ENCODE measurements at regions not wholly inside any gene's neighbourhood (a gene's known extent, or its start where the extent isn't known, plus 50 kb on each side); places are given as distances from the start of the nearest gene placed in this dataset.

DNA sequence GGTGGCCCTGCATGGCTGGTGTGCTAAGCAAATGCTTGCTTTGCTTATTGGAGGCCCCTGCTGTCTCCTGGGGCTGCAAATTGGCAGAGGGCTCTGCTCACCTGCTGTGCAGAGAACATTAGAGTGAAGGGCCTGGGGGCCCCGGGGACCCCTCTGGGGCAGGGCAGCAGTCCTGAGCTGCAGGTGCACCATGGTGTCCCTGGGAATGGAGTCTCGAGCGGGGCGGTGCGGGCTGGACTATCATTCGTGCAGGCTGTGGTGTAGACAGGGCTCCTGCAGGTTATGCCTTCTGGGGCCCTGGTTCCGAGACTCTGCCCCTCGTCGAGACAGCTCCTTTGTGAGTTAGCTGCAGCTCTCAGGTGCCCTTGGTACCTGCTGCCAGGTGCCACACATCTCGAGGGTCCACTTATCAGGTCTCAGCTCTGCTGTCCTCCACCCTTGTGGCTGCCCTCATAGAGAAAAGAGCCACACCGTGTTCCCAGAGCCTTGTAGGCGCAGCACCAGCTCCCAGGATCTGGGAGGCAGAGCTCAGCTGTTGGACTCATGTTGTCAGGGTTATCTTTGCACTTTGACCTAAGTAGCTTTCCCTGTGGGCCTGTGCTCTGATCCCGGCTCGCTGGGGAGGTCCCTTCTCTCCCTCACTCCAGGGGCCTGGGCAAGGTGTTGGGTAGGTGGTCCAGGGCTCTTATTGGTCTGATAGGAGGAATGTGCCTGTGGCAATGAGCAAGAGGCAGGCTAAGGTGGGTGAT, 58.0 kb upstream of the ZNF536 start:
- Histone ChIP-seq H3K27me3 (ENCODE audit: control insufficient read depth in 4 of 4, insufficient read depth in 4 of 4, low read length in 3 of 4) (no peaks in the 10 kb centered on the region), H3K4me1 (ENCODE audit: control insufficient read depth in 4 of 4, insufficient read depth in 4 of 4, low read length in 3 of 4) (no peaks in the 10 kb centered on the region), H3K9ac (ENCODE audit: low read depth in 1 of 2, low read length in 2 of 2) (no peak overlapping the region), H3K27ac (ENCODE audit: low read depth in 1 of 2, low read length in 2 of 2) (no peak overlapping the region), H3K9me3 (ENCODE audit: control insufficient read depth in 4 of 4, low read length in 3 of 4) (peaks cover 0 to 2% (median under 1%) of the 10 kb centered on the region in 4 donors), H3K36me3 (ENCODE audit: control insufficient read depth in 4 of 4, insufficient read depth in 3 of 4, low read depth in 1 of 4, low read length in 3 of 4) (no peaks in the 10 kb centered on the region), H3K4me3 (ENCODE audit: low read depth in 1 of 3, low read length in 3 of 3) (no peak overlapping the region)
- DNase-seq (ENCODE audit: low spot score), result no peak
- WGBS, result 74% methylated on average over 14 of the region's 14 CpGs
- TF ChIP-seq, protein P1, sequence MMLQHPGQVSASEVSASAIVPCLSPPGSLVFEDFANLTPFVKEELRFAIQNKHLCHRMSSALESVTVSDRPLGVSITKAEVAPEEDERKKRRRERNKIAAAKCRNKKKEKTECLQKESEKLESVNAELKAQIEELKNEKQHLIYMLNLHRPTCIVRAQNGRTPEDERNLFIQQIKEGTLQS (IDR thresholded peaks at IDR 0.05), result no peak
- TF ChIP-seq RXRA (IDR thresholded peaks at IDR 0.05) (no peak), GABPA (IDR thresholded peaks at IDR 0.05 in 1 of 2, conservative IDR thresholded peaks at IDR 0.05 in 1 of 2) (no peak), EGR1 (IDR thresholded peaks at IDR 0.05; ENCODE audit: low read depth in 2 of 2) (no peak), HNF4G (IDR thresholded peaks at IDR 0.05) (no peak), JUND (IDR thresholded peaks at IDR 0.05) (no peak), NR2F2 (IDR thresholded peaks at IDR 0.05) (no peak), FOXA1 (IDR thresholded peaks at IDR 0.05) (no peak), FOXA2 (IDR thresholded peaks at IDR 0.05) (no peak), HNF4A (conservative IDR thresholded peaks at IDR 0.05) (no peak), TAF1 (conservative IDR thresholded peaks at IDR 0.05) (no peak), YY1 (IDR thresholded peaks at IDR 0.05) (no peak), SP1 (IDR thresholded peaks at IDR 0.05) (no peak), RAD21 (IDR thresholded peaks at IDR 0.05) (no peak)
- TF ChIP-seq, protein P2, sequence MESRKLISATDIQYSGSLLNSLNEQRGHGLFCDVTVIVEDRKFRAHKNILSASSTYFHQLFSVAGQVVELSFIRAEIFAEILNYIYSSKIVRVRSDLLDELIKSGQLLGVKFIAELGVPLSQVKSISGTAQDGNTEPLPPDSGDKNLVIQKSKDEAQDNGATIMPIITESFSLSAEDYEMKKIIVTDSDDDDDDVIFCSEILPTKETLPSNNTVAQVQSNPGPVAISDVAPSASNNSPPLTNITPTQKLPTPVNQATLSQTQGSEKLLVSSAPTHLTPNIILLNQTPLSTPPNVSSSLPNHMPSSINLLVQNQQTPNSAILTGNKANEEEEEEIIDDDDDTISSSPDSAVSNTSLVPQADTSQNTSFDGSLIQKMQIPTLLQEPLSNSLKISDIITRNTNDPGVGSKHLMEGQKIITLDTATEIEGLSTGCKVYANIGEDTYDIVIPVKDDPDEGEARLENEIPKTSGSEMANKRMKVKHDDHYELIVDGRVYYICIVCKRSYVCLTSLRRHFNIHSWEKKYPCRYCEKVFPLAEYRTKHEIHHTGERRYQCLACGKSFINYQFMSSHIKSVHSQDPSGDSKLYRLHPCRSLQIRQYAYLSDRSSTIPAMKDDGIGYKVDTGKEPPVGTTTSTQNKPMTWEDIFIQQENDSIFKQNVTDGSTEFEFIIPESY (IDR thresholded peaks at IDR 0.05), result no peak
- TF ChIP-seq, protein P3, sequence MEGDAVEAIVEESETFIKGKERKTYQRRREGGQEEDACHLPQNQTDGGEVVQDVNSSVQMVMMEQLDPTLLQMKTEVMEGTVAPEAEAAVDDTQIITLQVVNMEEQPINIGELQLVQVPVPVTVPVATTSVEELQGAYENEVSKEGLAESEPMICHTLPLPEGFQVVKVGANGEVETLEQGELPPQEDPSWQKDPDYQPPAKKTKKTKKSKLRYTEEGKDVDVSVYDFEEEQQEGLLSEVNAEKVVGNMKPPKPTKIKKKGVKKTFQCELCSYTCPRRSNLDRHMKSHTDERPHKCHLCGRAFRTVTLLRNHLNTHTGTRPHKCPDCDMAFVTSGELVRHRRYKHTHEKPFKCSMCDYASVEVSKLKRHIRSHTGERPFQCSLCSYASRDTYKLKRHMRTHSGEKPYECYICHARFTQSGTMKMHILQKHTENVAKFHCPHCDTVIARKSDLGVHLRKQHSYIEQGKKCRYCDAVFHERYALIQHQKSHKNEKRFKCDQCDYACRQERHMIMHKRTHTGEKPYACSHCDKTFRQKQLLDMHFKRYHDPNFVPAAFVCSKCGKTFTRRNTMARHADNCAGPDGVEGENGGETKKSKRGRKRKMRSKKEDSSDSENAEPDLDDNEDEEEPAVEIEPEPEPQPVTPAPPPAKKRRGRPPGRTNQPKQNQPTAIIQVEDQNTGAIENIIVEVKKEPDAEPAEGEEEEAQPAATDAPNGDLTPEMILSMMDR (IDR thresholded peaks at IDR 0.05; ENCODE audit: low read depth, low read length, missing input control), result no peak
- TF ChIP-seq, protein P4, sequence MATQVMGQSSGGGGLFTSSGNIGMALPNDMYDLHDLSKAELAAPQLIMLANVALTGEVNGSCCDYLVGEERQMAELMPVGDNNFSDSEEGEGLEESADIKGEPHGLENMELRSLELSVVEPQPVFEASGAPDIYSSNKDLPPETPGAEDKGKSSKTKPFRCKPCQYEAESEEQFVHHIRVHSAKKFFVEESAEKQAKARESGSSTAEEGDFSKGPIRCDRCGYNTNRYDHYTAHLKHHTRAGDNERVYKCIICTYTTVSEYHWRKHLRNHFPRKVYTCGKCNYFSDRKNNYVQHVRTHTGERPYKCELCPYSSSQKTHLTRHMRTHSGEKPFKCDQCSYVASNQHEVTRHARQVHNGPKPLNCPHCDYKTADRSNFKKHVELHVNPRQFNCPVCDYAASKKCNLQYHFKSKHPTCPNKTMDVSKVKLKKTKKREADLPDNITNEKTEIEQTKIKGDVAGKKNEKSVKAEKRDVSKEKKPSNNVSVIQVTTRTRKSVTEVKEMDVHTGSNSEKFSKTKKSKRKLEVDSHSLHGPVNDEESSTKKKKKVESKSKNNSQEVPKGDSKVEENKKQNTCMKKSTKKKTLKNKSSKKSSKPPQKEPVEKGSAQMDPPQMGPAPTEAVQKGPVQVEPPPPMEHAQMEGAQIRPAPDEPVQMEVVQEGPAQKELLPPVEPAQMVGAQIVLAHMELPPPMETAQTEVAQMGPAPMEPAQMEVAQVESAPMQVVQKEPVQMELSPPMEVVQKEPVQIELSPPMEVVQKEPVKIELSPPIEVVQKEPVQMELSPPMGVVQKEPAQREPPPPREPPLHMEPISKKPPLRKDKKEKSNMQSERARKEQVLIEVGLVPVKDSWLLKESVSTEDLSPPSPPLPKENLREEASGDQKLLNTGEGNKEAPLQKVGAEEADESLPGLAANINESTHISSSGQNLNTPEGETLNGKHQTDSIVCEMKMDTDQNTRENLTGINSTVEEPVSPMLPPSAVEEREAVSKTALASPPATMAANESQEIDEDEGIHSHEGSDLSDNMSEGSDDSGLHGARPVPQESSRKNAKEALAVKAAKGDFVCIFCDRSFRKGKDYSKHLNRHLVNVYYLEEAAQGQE (IDR thresholded peaks at IDR 0.05), result no peak
- TF ChIP-seq, protein P5, sequence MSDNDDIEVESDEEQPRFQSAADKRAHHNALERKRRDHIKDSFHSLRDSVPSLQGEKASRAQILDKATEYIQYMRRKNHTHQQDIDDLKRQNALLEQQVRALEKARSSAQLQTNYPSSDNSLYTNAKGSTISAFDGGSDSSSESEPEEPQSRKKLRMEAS (IDR thresholded peaks at IDR 0.05), result no peak

Data from liver (tissue), 8 donors.